Lower leg skin (tissue), 3 donors: ENCODE measurements at regions not wholly inside any gene's neighbourhood (a gene's known extent, or its start where the extent isn't known, plus 50 kb on each side); places are given as distances from the start of the nearest gene placed in this dataset.

Source experiments
- POLR2A ChIP-seq, 2 donors: fragments of 450-650 bp; IDR thresholded peaks; one replicate each; pipeline ENCODE4 v1.6.1; 2016 to 2017; ENCODE audit warnings: antibody characterized with exemption in 2 of 2, mild to moderate bottlenecking in 1 of 2, moderate library complexity in 1 of 2
- TF ChIP-seq, protein P1 (sequence below), 3 donors: fragments of 450-650 bp; IDR thresholded peaks; one replicate each; pipeline ENCODE4 v1.5.1; 2016; ENCODE audit warnings: antibody characterized with exemption in 3 of 3, mild to moderate bottlenecking in 3 of 3, moderate library complexity in 2 of 3

DNA sequence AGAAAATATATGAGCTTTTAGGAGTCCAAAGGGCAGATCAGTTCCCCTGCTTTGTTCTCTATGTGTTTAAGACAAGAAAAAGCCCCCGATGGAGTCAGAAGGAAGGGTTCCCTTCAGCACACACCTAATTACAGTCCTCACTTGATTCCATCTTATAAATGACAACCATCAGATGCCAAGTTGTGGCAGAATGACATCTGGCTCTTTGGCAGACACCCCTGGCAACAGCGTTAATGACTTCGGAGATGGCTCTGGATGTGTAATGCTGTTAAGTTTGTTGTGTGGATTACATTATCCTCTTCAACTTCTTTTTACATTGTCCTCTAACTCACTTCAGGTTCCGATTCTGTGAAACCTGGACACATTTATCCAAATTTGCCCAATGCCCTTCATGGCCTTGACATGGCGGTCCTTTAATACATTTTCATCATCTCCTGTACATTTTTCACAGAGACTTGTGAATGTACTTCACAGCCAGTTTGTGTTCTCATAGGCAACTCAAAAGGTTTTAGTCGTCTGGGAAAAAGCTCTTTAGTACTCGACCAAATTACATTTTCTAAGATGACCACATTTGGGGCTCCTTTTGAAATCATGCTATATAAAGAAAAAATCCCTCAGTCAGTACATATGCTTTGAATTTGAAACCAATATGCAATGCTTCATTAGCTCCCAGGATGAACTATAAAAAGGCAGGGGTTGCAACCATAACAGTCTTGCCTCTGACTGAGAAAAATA is 667.8 kb downstream of the NOVA1 start:
- TF ChIP-seq, protein P1, sequence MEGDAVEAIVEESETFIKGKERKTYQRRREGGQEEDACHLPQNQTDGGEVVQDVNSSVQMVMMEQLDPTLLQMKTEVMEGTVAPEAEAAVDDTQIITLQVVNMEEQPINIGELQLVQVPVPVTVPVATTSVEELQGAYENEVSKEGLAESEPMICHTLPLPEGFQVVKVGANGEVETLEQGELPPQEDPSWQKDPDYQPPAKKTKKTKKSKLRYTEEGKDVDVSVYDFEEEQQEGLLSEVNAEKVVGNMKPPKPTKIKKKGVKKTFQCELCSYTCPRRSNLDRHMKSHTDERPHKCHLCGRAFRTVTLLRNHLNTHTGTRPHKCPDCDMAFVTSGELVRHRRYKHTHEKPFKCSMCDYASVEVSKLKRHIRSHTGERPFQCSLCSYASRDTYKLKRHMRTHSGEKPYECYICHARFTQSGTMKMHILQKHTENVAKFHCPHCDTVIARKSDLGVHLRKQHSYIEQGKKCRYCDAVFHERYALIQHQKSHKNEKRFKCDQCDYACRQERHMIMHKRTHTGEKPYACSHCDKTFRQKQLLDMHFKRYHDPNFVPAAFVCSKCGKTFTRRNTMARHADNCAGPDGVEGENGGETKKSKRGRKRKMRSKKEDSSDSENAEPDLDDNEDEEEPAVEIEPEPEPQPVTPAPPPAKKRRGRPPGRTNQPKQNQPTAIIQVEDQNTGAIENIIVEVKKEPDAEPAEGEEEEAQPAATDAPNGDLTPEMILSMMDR (IDR thresholded peaks at IDR 0.05): no peak
- TF ChIP-seq POLR2A (IDR thresholded peaks at IDR 0.05): no peak
